Endothelial cell of umbilical vein (primary cell): ENCODE measurements at regions not wholly inside any gene's neighbourhood (a gene's known extent, or its start where the extent isn't known, plus 50 kb on each side); places are given as distances from the start of the nearest gene placed in this dataset.

ENCODE experiments used
- BruUV-seq: library from RNA; stranded (reverse); fragments of 400-500 nt; replicated peaks from 2 replicates; lab custom pipeline; 2021; lab: Mats Ljungman, UMichigan
- CTCF ChIA-PET: fragments of 300-600, 350-600 bp; sonication (Branson Sonifier 250); formaldehyde crosslinking; loops from one replicate; lab custom pipeline; 2021; ENCODE audit warnings: antibody characterized with exemption, inconsistent platforms; lab: Charles Lee
- POLR2A ChIA-PET: fragments of 300-600, 350-600 bp; sonication (Branson Sonifier 250); formaldehyde crosslinking; loops from one replicate; lab custom pipeline; 2021; ENCODE audit warnings: antibody characterized with exemption, inconsistent platforms; lab: Charles Lee
- DNase-seq: peaks from one replicate; pipeline ENCODE4 v3.0.0-alpha.2; 2011; ENCODE audit warnings: low read depth, low spot score
- FAIRE-seq: peaks from 2 replicates; lab custom pipeline; 2011; peaks lifted over from hg19 to GRCh38; lab: Jason Lieb, UNC
- H2AFZ ChIP-seq: 2 replicates; pipeline ENCODE4 v1.6.0; 2012; ENCODE audit warnings: low read depth, low read length, control low read depth, inconsistent platforms
- H3K27ac ChIP-seq: 2 replicates; pipeline ENCODE4 v1.5.1; 2011; ENCODE audit warnings: low read depth, mild to moderate bottlenecking, control low read depth, low read length, moderate library complexity; ENCODE audit not compliant: insufficient read depth
- H3K27me3 ChIP-seq, 2 experiments: 2 replicates each; pipeline versions ENCODE4 v1.6.0 to v1.6.1; 2011; ENCODE audit warnings: low read length in 2 of 2, mixed read lengths in 1 of 2; ENCODE audit not compliant: control insufficient read depth in 2 of 2, insufficient read depth in 2 of 2
- H3K36me3 ChIP-seq, 2 experiments: 2 replicates in 1 of 2; 3 replicates in 1 of 2; pipeline ENCODE4 v1.5.1; 2011; ENCODE audit warnings: low read length in 2 of 2, mild to moderate bottlenecking in 1 of 2, moderate library complexity in 1 of 2; ENCODE audit not compliant: control insufficient read depth in 2 of 2, insufficient read depth in 2 of 2; ENCODE audit errors: extremely low read depth in 1 of 2
- H3K4me1 ChIP-seq: 3 replicates; pipeline ENCODE4 v1.5.1; 2011; ENCODE audit warnings: mild to moderate bottlenecking, low read length; ENCODE audit not compliant: control insufficient read depth, insufficient read depth; ENCODE audit errors: extremely low read depth
- H3K4me2 ChIP-seq: 2 replicates; pipeline ENCODE4 v1.6.1; 2011; ENCODE audit warnings: low read length, control low read depth, mixed read lengths; ENCODE audit not compliant: insufficient read depth
- H3K4me3 ChIP-seq, 3 experiments: fragments of 200-600 bp in 1 of 3; sonication (generic), shearing (Covaris generic) in 1 of 3; replicated peaks in 1 of 3; 2 replicates each; pipeline ENCODE4 v1.5.1; 2011 to 2016; ENCODE audit warnings: control low read depth in 3 of 3, low read length in 3 of 3, mild to moderate bottlenecking in 2 of 3, inconsistent platforms in 1 of 3, low read depth in 1 of 3, moderate library complexity in 1 of 3; ENCODE audit not compliant: insufficient read depth in 1 of 3
- H3K79me2 ChIP-seq: 2 replicates; pipeline ENCODE4 v1.6.0; 2012; ENCODE audit warnings: low read length, inconsistent platforms; ENCODE audit not compliant: control insufficient read depth, insufficient read depth
- H3K9ac ChIP-seq: replicated peaks from 2 replicates; pipeline ENCODE3; 2011; ENCODE audit warnings: low read length, control low read depth; ENCODE audit not compliant: insufficient read depth; ENCODE audit errors: extremely low read depth
- H3K9me1 ChIP-seq: replicated peaks from 3 replicates; pipeline ENCODE4 v1.6.0; 2011; ENCODE audit warnings: mild to moderate bottlenecking, low read length; ENCODE audit not compliant: control insufficient read depth, insufficient read depth; ENCODE audit errors: extremely low read depth
- H3K9me3 ChIP-seq: replicated peaks from 2 replicates; pipeline ENCODE4 v1.5.1; 2012; ENCODE audit warnings: low read length, inconsistent platforms; ENCODE audit not compliant: control insufficient read depth, insufficient read depth
- H4K20me1 ChIP-seq: replicated peaks from 2 replicates; pipeline ENCODE3; 2011; ENCODE audit warnings: mild to moderate bottlenecking, low read length; ENCODE audit not compliant: control insufficient read depth, insufficient read depth; ENCODE audit errors: extremely low read depth
- CTCF ChIP-seq, 2 donors: IDR thresholded peaks; 1 replicate in 1 of 2; 2 replicates in 1 of 2; pipeline ENCODE4 v1.5.1; 2011; ENCODE audit warnings: low read length in 2 of 2, mild to moderate bottlenecking in 2 of 2, moderate library complexity in 2 of 2, control low read depth in 1 of 2, inconsistent platforms in 1 of 2, low read depth in 1 of 2; ENCODE audit not compliant: insufficient read depth in 1 of 2; ENCODE audit errors: extremely low read depth in 1 of 2
- EZH2 ChIP-seq: IDR thresholded peaks from 2 replicates; pipeline ENCODE4 v1.6.1; 2012; ENCODE audit warnings: borderline replicate concordance, low read depth, mild to moderate bottlenecking, moderate library complexity, low read length, inconsistent platforms; ENCODE audit not compliant: severe bottlenecking
- FOS ChIP-seq: IDR thresholded peaks from 2 replicates; pipeline ENCODE4 v1.6.1; 2011; ENCODE audit warnings: mild to moderate bottlenecking, low read length, moderate library complexity, borderline replicate concordance; ENCODE audit not compliant: insufficient read depth
- GATA2 ChIP-seq: IDR thresholded peaks from 2 replicates; pipeline ENCODE4 v1.7.0; 2011; ENCODE audit warnings: low read depth, mild to moderate bottlenecking, moderate library complexity, mixed read lengths, low read length; ENCODE audit not compliant: insufficient read length, insufficient read depth
- JUN ChIP-seq: IDR thresholded peaks from 2 replicates; pipeline ENCODE4 v1.6.1; 2011; ENCODE audit warnings: borderline replicate concordance, low read depth; ENCODE audit not compliant: insufficient read length, insufficient read depth
- MAX ChIP-seq: IDR thresholded peaks from 2 replicates; pipeline ENCODE4 v1.6.1; 2011; ENCODE audit not compliant: insufficient read depth, insufficient read length
- MYC ChIP-seq: IDR thresholded peaks from one replicate; pipeline ENCODE4 v1.6.1; 2011; ENCODE audit warnings: mild to moderate bottlenecking, low read depth, low read length
- POLR2A ChIP-seq: IDR thresholded peaks from 2 replicates; pipeline ENCODE4 v1.6.1; 2012; ENCODE audit warnings: low read depth, mild to moderate bottlenecking, control low read depth, low read length
- POLR2AphosphoS5 ChIP-seq: IDR thresholded peaks from 2 replicates; pipeline ENCODE4 v1.6.1; 2012; ENCODE audit warnings: low read depth, mild to moderate bottlenecking, control low read depth, low read length, moderate library complexity; ENCODE audit not compliant: insufficient read depth
- dilution Hi-C: fragments of 300-500 bp; cut with MboI; formaldehyde crosslinking; loops from one replicate; pipeline ENCODE4 v1.15.0; 2019; ENCODE audit warnings: low sequenced_read_pairs; ENCODE audit not compliant: extremely low pct_ligation_motif_present
- intact Hi-C: fragments of 100-400 bp; cut with micrococcal nuclease; formaldehyde crosslinking; loops from one replicate; pipeline ENCODE4 v1.10.0; 2022

DNA sequence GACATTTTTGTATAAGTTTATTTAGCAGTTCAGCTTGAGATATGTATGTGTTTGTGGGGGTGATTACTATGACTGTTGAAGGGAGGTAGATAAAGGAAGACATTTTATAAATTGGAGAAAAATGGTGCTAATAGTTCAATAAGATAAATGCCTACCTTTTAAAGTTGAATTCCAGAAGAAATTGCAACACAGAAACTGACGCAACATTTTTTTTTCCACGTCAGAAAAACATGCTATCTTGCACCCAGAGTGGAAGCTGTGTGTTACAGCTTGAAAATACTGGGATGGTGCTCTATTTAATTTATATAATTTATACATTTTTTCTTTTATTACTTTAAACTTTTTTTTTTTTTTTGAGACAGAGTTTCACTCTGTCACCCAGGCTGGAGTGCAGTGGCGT is 171.7 kb downstream of the WNT5A start:
- Histone ChIP-seq H3K4me2 (no peak overlapping the region), H3K9me1 (no peaks in the 10 kb centered on the region), H3K9me3 (no peaks in the 10 kb centered on the region), H2AFZ (no peak overlapping the region), H4K20me1 (no peaks in the 10 kb centered on the region), H3K79me2 (no peaks in the 10 kb centered on the region), H3K9ac (no peak overlapping the region), H3K27ac (no peak overlapping the region), H3K4me1 (no peaks in the 10 kb centered on the region), H3K4me3 (no peak overlapping the region), H3K27me3 (no peaks in the 10 kb centered on the region), H3K36me3 (no peaks in the 10 kb centered on the region)
- POLR2A ChIA-PET, result no interaction called here
- FAIRE-seq, result no peak
- no peak for TF ChIP-seq FOS
- TF ChIP-seq JUN, result no peak
- intact Hi-C loops, result no loop called here
- dilution Hi-C loops, result no loop called here
- CTCF ChIA-PET, result interaction anchor here (1.1 kb wide), 1 partner anchor 12 kb away, joined by 3 read pairs; no protein-coding TSS in a partner anchor
- no TSS peak for BruUV-seq
- DNase-seq, result no peak

DNA sequence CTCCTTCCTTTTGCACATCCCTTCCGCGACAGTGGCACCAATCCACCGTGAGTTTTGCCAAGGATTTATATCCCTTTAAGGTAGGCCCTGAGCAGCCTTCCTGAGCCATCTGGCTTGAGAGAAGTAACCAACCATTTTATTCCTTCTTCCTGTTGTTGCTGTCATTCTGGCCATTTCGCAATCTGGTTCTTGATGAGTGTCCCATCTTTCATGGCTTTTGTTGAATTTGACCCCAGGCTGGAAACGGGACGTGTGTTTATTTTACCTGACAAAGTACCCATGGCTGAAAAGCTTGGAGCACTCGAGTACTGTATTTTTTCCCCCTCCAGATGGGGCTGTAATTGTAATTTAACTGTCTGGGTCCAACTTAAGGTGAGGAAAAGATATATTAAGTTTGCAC is 173.4 kb downstream of the WNT5A start:
- Histone ChIP-seq H3K9me3 (no peaks in the 10 kb centered on the region), H3K4me3 (no peak overlapping the region), H3K27me3 (no peaks in the 10 kb centered on the region), H2AFZ (no peak overlapping the region), H3K79me2 (no peaks in the 10 kb centered on the region), H3K9me1 (no peaks in the 10 kb centered on the region), H3K36me3 (no peaks in the 10 kb centered on the region), H3K27ac (no peak overlapping the region), H4K20me1 (no peaks in the 10 kb centered on the region), H3K4me1 (no peaks in the 10 kb centered on the region), H3K9ac (no peak overlapping the region), H3K4me2 (no peak overlapping the region)
- intact Hi-C loops (no loop called here), dilution Hi-C loops (no loop called here)
- no peak for FAIRE-seq
- no peak for DNase-seq
- POLR2A ChIA-PET, result no interaction called here
- CTCF ChIA-PET, result no interaction called here
- TF ChIP-seq MYC (no peak), JUN (no peak), FOS (no peak), CTCF (IDR thresholded peaks at IDR 0.05; ENCODE audit: extremely low read depth in 1 of 2, insufficient read depth in 1 of 2, low read depth in 1 of 2, low read length in 2 of 2) (no peak), GATA2 (no peak), EZH2 (no peak), POLR2A (no peak), POLR2AphosphoS5 (no peak), MAX (no peak)
- no TSS peak for BruUV-seq
